KG1 (cell line): ENCODE measurements at regions not wholly inside any gene's neighbourhood (a gene's known extent, or its start where the extent isn't known, plus 50 kb on each side); places are given as distances from the start of the nearest gene placed in this dataset.

Experiments
- DNase-seq: peaks from one replicate; lab custom pipeline; 2025; lab: John Stamatoyannopoulos, UW

DNA sequence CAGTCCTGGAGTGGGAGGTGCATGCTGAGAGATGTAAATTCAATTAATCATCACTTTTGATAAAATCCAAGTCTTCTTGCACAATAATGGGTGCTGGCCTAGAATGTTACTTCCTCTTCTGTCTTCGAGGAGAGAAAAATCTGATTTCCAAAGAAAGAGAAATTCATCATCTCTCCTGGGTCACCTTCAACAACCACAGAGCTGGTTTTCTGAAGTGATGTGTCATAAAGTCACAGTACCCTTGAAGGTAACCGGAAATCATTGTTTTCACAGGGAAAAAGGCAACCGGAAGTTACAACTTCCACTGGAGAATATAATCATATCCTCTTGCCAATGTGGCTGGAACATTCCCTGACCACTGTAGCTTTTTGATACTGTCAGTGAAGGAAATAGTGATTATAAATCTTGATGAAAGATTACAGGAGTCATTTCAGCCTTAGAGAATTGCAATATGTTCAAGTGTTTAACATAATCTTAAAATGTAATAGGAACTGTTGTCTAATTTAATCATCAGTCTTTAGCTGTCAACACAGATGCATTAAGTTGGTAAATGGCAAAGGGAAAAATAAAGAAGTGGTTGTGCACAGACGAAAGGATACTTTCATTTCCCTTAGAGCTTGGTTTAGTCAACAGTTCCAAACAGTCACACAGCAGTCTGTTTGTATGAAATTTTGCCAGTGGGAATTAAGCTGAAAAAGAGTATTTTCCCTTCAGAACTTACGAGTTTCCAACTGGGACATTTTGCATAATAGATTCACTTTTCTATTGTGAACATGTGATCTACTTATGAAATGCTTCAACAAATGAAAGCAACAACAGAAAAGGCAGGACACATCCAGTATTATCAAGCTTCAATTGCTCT lies 106.5 kb upstream of the SLC4A7 start:
- DNase-seq, result no peak

DNA sequence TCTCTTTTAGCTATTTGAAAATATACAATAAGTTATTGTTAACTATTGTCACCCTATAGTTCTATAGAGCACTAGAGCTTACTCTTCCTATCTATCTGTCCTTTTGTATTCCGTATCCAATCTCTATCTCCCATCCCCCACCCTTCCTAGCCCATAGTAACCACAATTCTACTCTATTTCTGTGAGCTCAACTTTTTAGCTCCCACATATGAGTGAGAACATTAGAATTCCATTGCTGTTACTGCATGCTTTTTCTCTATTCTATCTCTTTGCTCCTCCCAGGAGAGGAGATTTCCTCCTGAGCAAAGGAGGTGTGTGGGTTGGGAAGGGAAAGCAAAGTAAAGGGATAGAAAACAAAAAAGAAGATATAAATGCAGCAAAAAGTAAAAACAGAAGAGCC lies 105.6 kb upstream of the SLC4A7 start:
- no peak for DNase-seq

DNA sequence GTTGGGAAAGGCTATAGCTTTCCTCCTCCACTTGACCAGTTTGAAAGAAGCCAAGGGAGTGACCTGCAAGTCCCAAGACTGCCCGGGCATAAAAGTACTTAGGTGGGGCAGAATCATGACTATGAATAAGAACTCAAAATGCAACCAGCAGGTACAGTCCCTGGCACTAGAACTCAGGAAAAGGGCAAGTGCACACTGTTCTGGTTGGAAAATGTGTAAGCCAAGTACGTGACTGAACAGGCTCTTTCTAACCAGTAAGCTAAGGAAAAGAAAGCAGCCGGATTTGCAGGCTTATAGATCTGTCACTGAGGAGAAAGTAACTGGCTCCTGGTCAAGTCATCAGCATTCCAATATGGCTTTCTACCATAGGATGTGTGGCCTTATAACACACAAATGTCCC lies 101.2 kb upstream of the SLC4A7 start:
- DNase-seq, result no peak

DNA sequence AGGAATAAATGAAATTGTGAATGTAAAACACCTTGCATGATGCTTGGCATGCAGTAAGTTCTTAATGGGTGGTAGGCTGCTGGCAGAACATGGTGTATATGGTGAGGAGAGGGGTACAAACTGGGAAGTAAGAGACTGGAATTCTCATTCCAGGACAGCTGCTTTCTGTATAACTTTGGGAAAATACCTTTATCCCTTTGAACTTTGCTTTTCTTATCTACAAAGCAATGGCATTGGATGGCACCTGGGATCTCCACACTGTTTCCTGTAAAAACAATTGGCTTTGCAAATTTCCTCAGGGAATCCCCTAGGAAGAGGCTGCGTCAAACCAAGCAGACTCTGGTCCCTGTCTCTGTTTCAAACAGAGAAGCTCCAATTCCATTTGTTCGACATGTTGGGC lies 100.7 kb upstream of the SLC4A7 start:
- no peak for DNase-seq

DNA sequence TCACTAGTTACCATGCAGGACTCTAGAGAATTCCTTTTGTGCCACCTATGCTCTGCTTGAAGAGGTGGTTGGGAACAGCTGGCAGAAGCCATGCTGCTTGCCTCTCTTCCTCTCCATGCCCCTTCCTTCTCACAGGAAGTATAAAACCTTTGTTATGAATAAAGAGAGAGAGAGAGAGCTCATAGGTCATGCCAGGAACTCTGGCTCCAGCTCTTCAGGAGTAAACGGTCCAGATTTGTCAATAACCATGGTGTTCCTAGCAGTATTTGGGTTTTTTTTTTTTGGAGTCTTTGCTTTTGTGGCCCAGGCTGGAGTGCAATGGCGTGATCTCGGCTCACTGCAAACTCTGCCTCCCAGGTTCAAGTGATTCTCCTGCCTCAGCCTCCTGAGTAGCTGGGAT lies 97.7 kb upstream of the SLC4A7 start:
- DNase-seq, result no peak

DNA sequence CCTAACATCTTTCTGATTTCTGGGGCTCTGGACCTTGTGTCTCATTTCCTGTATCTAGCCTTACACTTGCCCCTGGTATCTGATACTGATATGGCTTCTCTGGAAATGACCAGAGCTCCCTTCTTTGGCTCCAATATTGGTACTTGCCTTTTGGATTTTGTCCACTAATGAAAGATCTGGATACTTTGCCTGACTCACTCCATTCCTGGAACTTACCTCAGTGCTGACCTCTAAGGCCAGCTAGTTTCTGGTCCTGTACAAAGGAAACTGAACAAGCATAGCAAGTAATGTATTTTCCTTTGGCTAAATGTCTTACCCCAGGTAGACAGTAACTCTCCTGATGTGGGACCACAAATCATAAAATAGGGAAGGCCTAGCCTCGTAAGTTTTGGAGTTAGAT lies 93.8 kb upstream of the SLC4A7 start:
- DNase-seq, result no peak

DNA sequence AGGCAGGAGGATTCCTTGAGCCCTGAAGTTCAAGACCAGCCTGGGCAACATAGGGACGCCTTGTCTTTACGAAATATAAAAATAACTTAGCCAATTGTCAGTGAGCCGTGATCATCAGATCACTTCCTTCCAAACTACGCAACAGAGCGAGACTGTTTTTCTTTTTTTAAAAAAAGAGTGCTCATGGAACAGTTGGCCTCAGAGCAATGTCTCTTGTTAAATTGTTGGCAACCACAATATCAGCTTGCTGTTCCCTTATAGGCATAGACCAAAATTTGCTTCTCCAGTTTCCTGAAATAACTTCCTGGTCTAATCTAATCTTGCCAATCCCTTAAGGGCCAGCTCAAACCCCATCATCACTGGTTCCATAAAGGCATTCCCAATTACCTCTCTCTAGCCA lies 93.3 kb upstream of the SLC4A7 start:
- no peak for DNase-seq

DNA sequence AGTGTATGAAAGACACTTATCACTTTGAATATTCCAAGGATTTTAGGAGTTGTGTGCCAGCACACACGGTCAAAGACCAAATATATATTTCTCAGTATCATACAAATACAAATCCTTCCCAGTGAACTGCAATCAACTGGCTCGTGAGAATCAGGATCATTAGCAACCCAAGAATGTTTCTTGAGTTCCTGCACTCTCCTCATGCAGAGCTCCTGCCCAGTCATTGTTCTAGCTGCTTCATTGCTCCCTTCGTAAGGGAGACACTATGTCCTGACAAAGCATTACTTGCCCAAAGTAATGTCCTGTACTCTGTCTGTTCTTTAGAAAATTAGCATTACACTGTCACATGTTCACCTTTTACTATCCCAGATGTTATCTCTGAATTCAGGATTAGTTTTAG lies 92.0 kb upstream of the SLC4A7 start:
- no peak for DNase-seq

DNA sequence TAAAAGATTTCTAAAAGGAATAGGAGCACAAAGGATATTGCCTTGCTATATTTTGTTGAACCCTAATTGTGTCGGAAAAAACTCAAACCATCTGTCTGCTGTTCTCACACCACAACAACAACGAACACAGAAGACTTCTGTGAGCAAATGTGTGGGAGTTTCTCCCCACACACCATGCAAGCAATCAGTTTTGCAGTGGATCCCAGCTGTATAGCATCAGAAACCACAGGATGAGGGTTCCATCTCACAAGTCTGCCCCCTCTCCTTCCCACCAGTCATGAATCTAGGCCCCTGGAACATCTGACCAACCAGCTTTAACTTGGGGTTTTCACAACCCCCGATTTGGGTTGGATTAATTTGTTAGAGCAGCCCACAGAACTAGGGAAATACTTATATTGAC lies 91.3 kb upstream of the SLC4A7 start:
- DNase-seq, result no peak

DNA sequence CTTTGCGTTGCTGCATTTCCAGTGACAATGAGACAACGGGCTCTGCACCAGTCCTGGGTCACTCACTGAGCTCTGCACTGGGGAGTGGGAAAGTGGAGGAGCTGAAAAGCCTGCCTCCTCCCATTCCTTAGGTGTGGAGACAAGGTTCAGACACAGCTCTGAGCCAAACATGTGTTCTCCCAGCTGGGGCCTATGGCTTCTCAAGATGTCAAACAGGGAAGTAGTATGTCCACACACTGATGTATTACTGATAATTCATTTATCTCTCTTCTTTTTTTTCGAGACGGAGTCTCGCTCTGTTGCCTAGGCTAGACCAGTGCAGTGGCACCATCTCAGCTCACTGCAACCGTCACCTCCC lies 90.2 kb upstream of the SLC4A7 start:
- DNase-seq, result no peak

DNA sequence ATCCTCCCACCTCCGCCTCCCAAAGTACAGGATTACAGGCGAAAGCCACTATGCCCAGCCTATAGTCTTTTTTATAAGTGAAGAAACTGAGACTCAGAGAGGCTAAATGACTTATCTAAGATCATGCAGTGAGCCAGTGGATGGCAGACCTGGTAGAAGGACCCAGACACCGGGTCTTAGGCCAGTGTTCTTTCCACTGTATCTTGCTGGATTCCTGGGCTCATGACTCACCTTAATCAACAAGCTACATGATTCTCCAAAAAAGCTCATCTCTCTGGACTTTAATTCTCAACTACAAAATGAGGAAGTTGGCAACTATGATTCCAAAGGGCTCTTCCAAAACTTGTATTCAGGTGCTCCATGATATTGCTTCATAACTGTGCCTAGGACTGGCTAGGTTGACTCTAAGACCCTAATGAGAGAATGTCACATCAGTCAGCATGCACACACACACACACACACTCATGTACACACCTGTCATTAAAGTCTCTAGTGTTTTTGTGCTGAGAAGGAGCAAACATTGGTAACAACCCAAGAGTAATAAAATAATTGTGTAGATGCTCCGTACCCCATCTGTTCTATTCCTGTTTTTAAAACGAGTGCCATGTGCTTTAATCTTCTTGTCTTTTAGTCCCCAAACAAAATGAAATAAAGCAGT lies 89.7 kb upstream of the SLC4A7 start:
- no peak for DNase-seq

DNA sequence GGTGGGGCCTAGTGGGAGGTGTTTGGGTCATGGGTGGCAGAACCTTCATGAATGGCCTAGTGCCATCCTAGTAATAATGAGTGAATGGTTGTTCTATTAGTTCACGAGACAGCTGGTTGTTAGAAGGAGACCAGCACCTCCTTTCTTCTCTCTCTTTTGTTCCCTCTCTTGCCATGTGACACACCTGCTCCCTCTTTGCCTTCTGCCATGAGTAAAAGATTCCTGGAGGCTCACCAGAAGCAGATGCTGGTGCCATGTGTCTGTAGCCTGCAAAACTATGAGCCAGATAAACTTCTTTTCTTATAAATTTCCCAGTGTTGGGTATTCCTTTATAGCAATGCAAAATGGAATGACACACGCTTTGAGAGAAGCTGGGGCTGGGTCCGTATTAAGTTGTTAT lies 89.0 kb upstream of the SLC4A7 start:
- no peak for DNase-seq

DNA sequence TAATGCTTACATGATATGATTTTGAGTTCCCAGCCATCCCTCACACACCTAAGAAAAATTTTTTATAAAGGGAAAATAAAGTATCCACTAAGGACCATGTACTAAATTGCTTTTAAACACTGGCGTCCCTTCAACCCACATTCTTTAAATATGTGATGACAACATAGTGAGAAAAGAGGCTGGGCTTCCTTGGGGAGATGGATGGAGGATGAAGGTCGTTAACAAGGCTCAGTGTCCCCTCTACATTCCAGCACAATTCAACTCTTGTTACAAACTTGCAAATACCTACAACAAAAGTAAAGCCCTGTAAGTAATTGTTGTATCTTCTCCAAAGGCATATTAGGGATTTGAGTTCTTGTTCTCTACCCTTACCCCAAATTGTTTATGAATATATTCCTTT lies 87.2 kb upstream of the SLC4A7 start:
- DNase-seq, result no peak

DNA sequence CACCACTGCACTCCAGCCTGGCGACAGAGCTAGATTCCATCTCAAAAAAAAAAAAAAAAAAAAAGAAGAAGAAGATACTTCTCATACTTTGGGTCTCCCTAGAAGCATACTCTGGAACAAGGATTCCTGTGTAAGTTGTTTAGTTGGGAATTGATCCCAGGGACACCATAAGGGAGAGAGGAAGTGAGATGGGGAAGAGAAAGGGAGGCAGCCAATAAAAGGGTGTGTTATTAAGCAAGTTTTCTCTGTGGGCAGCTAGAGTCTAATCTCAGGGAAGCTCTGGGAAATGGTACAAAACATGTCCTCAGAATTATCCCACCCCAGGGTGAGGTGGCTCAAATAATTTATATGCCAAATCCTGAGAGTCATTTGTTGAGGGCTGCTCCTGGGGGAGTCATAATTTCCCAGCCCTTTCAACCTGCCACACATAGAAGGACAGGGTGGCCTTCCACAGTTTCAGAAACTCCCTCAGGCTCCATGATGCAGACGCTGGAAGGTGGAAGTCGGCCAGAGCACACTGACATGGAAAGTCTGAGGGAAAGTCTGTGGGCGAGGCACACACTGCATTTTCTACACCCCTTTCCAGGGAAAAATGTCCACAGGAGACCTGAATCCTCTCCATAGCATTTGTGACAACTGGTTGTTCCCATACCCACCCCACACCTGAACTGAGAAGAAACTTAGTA lies 86.4 kb upstream of the SLC4A7 start:
- DNase-seq, result no peak

DNA sequence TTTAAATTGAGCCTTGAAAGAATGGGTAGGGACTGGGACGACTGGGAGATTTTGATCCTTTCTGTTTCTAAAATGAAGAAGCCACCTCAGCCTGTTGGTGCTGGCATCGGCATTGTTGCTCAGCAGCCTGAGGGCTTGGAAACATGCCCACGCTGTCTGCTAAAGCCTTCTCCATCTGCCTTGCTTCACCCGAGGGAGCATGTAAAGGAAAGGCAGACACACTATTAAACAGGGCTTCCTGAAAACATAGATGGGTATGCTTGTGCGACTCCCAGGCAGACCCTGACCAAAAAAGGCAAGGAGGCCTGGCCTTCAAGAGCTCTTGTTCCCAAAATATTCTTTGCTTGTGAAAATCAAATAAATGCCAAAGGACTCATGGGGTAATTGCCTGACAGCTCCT lies 84.2 kb upstream of the SLC4A7 start:
- DNase-seq, result no peak

DNA sequence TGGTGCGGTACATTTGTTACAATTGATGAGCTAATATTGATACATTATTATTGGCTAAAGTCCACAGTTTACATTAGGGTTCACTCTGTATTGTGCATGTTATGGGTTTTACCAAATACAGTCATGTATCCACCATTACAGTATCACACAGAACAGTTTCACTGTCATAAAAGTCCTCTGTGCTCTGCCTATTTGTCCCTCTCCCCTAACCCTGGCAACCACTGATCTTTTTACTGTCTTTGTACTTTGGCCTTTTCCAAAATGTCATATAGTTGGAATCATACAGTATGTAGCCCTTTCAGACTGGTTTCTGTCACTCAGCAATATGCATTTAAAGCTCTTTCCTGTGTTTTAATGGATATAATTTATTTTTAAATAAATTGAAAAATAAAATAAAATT lies 83.1 kb upstream of the SLC4A7 start:
- no peak for DNase-seq

DNA sequence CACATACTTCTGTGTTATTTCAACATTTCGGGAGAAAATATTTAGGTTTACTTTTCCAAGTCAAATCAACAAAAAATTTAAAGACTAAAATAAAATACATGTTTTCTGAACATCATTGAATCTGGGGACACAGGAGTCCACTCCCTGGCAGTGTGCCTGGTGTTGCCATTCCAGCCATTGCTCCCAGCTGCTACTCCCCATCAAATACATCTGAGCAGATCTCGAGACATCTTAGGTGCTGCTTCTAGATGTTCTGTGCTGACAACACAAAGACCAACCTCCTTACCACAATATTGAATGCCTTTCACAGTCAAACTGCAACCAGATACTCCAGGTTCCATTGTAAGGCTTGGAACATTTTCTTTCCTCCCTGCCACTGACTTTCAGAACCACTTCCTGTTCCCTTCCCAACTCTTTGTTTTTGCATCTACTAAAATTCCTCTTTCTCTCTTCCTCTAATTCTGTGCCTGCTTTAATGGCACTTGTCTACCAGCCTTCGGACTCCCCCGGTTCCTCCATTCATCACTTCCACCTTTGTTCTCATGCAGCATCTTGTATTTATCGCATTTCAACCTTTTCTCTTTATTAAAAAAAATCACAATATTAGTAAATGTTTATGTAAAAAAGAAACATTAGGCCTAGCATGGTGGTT lies 81.1 kb upstream of the SLC4A7 start:
- no peak for DNase-seq

DNA sequence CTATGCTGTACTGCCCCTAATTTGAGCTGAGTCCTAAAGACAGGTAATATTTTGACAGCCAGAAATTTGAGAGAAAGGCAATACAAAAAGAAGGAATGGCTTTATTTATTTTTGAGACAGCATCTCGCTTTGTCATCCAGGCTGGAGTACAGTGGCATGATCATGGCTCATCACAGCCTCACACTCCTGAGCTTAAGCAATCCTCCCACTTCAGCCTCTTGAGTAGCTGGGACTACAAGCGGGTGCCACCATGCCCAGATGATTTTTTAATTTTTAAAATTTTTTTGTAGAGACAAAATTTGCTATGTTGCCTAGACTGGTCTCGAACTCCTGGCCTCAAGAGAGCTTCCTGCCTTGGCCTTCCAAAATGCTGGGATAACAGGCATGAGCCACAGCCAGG lies 77.4 kb upstream of the SLC4A7 start:
- no peak for DNase-seq

DNA sequence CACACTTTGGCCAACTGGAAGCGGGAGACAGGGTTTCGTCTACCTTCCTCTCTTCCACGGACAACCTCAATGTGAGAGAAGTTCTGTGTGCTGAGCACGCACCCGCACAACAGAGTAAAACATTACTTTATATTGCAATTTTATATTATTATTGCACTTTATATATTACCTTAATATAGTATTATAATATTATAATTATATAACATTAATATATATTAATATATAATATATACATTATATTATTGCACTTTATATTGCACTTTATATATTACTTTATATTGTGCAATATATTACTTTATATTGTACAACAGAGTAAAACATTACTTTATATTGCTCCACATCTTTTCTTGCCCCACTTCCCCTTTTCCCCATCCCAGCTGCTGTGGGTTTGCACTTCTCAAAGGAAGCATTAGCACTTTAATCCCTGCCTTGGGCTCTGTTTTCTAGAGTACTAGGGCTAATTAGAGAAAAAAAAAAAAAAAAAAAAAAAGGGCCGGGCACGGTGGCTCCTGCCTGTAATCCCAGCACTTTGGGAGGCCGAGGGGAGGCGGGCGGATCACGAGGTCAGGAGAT lies 76.4 kb upstream of the SLC4A7 start:
- no peak for DNase-seq

DNA sequence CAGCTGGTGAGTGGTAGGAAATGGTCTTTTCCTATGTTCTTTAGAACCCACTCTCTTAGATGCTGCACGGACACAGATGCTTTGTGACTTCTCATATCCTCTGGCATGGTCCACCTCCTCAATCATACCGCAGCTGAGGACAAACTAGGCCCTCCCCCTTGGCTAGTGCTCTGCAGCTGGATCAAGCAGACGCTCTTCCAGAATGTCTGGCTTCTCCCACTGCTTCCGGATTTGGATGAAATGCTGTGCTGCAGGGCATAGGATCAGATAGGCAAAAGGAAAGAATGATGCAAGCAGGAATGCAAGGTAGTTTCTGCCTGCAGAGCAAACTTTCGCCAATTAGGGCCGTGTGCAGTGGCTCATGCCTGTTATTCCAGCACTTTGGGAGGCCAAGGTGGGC lies 75.7 kb upstream of the SLC4A7 start:
- DNase-seq, result no peak

DNA sequence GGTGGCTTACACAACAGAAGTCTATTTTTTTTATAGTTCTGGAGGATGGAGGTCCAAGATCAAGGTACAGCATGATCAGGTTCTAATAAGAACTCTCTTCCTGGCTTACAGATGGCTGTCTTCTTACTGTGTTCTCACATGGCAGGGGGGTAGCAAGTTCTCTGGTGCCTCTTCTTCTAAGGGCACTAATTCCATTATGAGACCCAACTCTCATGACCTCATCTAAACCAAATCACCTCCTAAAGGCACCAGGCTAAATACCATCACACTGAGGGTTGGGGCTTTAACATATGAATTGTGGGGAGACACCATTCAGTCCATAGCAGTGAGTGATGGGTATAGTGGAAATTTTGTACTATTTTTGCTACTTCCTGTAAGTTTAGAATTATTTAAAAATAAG lies 75.2 kb upstream of the SLC4A7 start:
- DNase-seq, result no peak

DNA sequence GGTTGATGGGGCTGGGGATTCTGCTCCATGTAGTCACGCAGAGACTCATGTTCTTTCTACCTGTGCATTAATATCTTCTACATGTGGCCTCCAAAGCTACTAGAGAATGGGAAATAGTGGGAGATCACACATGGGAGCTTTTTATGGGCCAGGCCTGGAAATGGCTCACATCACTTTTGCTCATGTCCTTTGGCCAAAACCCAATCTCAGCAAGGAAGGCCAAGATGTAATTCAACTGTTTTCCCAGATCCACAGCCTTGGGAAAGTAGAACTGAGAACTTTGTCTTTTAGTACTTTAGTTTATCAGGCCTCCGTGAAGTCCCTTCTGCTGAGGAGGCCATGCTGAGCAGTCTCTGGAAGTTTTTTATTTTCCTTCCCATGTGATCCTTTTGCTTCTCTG lies 73.2 kb upstream of the SLC4A7 start:
- DNase-seq, result no peak

DNA sequence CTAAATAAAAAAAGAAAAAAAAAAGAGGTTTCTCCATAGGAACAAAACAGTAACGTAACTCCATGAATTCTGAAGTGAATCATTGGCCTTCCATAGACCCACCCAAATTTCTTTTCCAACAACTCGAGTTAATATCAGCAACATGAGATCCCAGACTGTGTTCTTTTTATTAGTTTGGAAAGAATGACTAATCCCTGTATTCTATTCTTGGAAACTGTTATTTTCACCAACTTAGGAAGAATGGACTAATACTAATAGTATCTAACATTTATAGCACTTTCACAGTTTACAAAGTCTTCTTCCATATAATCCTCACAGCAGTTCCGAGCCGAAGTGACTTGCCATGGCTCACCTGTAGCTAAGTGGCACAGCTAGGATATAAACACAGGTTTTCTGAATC lies 72.7 kb upstream of the SLC4A7 start:
- DNase-seq, result no peak
